Cerebellar cortex (tissue), 1 donor: ENCODE measurements at regions not wholly inside any gene's neighbourhood (a gene's known extent, or its start where the extent isn't known, plus 50 kb on each side); places are given as distances from the start of the nearest gene placed in this dataset.

Experiments
- DNase-seq: peaks from one replicate; pipeline ENCODE4 v3.0.0-alpha.2; 2015; ENCODE audit warnings: low spot score

- no peak for DNase-seq
These were observed 292.1 kb downstream of the CDC5L start for GRCh38 chr6:44679438-44680201.

- DNase-seq: no peak
These were observed 292.8 kb downstream of the CDC5L start for GRCh38 chr6:44680202-44680720.

GRCh38 chr6:44681761-44682160, 294.3 kb downstream of the CDC5L start:
- no peak for DNase-seq

GRCh38 chr6:44682280-44682679, 294.8 kb downstream of the CDC5L start:
- DNase-seq: no peak

GRCh38 chr6:44682987-44683779, 295.7 kb downstream of the CDC5L start:
- DNase-seq: no peak

- no peak for DNase-seq
These were observed 297.7 kb downstream of the CDC5L start for GRCh38 chr6:44685213-44685612.

- DNase-seq: no peak
These were observed 308.6 kb downstream of the CDC5L start for GRCh38 chr6:44696099-44696498.

GRCh38 chr6:44696686-44697085, 309.2 kb downstream of the CDC5L start:
- DNase-seq: no peak

- DNase-seq: no peak
These were observed 309.8 kb downstream of the CDC5L start for GRCh38 chr6:44697327-44697726.

- DNase-seq: no peak
These were observed 311.1 kb downstream of the CDC5L start for GRCh38 chr6:44698602-44699001.

GRCh38 chr6:44699082-44699481, 311.6 kb downstream of the CDC5L start:
- DNase-seq: no peak

GRCh38 chr6:44699851-44700250, 312.3 kb downstream of the CDC5L start:
- DNase-seq: no peak

- no peak for DNase-seq
These were observed 312.9 kb downstream of the CDC5L start for GRCh38 chr6:44700422-44700821.

GRCh38 chr6:44701038-44701636, 313.6 kb downstream of the CDC5L start:
- DNase-seq: no peak

- no peak for DNase-seq
These were observed 314.2 kb downstream of the CDC5L start for GRCh38 chr6:44701637-44702101.

GRCh38 chr6:44702292-44702691, 314.8 kb downstream of the CDC5L start:
- no peak for DNase-seq

GRCh38 chr6:44704240-44705150, 317.0 kb downstream of the CDC5L start:
- DNase-seq: no peak

- no peak for DNase-seq
These were observed 318.1 kb downstream of the CDC5L start for GRCh38 chr6:44705596-44705995.

GRCh38 chr6:44706011-44706410, 318.5 kb downstream of the CDC5L start:
- DNase-seq: no peak

- no peak for DNase-seq
These were observed 320.7 kb downstream of the CDC5L start for GRCh38 chr6:44708208-44708607.

- DNase-seq: no peak
These were observed 325.0 kb downstream of the CDC5L start for GRCh38 chr6:44712353-44713111.
